GM18505 (cell line): ENCODE measurements at regions not wholly inside any gene's neighbourhood (a gene's known extent, or its start where the extent isn't known, plus 50 kb on each side); places are given as distances from the start of the nearest gene placed in this dataset.
A peak's percentile ranks its signal among the peaks of the same experiment; 100 is the strongest.
"Not testable (repeated sequence)": the region's sequence is repeated elsewhere in the genome, so short reads cannot be mapped to it uniquely, and the experiment has no call there.

Experiments
- ATAC-seq: cut with Tn5 transposase; IDR thresholded peaks from one replicate; pipeline ENCODE4 v1.9.1; 2021; ENCODE audit not compliant: unreplicated experiment
- POLR2A ChIP-seq: IDR thresholded peaks from 4 replicates; pipeline ENCODE4 v1.6.1; 2011; ENCODE audit warnings: borderline replicate concordance; ENCODE audit not compliant: insufficient read depth, insufficient read length; ENCODE audit errors: extremely low read depth

GRCh38 chrX:54615109-54615508, 85.1 kb downstream of the GNL3L start:
- ATAC-seq = no peak
- TF ChIP-seq POLR2A = no peak

GRCh38 chrX:54633641-54634040, 103.6 kb downstream of the GNL3L start:
- no peak for TF ChIP-seq POLR2A
- ATAC-seq = no peak

DNA sequence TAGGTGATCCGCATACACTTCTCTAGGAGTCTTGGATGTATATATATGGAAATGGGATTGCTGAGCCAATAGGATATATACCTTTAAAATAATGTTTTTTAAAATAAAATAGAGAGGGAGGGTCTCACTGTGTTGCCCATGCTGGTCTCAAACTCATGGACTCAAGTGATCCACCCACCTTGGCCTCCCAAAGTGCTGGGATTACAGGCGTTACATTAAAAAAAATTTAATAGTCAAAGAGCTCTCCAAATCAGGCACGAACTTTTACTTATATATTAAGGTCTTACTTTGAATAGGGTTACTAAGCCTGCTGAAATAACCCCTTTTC, 109.0 kb downstream of the GNL3L start:
- TF ChIP-seq POLR2A = no peak
- ATAC-seq = no peak

- peak; percentile 51 for TF ChIP-seq POLR2A
- peak; percentile 90 for ATAC-seq
Measured at GRCh38 chrX:54639346-54640102, 109.5 kb downstream of the GNL3L start.

GRCh38 chrX:54640103-54640690, 110.2 kb downstream of the GNL3L start:
- no peak for ATAC-seq

GRCh38 chrX:54640736-54641135, 110.7 kb downstream of the GNL3L start:
- ATAC-seq = no peak
- TF ChIP-seq POLR2A = no peak

More at GRCh38 chrX:54640103-54640690, 110.2 kb downstream of the GNL3L start:
- no peak for TF ChIP-seq POLR2A

DNA sequence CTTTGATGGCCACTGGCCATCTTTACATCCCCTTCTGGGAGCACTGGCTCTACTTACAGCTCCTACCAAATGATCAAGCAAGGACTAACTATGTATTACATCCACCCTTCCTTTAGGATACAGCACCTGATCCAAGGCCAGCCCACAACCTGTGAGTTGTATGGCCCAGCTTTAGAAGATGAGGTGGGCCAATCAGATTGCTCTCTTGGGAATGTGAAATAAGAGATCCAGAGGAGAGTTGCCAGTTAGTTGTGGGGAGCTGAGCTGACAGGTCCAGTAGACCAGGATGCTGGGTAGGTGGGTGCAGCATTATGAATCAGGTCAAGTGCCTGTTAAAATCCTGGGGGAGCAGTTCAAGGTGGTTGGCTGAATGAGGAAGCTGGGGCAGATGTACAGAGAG, 111.5 kb downstream of the GNL3L start:
- TF ChIP-seq POLR2A = no peak
- ATAC-seq = no peak

GRCh38 chrX:54647607-54648006, 117.6 kb downstream of the GNL3L start:
- ATAC-seq = not testable (repeated sequence)

- no peak for TF ChIP-seq POLR2A
- ATAC-seq = no peak
Measured at GRCh38 chrX:54659547-54659946, 129.5 kb downstream of the GNL3L start.

GRCh38 chrX:54675762-54676161, 122.3 kb downstream of the ITIH6 start:
- ATAC-seq = no peak
- no peak for TF ChIP-seq POLR2A

DNA sequence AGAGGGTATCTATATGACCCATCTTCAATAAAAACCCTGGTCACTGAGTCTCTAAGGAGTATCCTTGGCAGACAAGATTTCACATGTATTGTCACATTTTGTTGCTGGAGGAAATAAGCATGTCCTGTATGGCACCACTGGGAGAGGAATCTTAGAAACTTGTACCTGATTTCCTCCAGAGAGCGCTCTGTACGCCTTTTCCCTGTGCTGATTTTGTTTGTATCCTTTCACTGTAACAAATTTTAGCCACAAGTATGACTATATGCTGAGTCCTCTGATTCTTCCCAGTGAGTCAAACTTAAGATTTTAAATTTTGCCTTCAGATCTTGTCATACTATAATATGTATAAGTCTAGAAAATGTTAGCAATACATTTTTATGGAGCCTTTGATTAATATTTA, 102.8 kb downstream of the ITIH6 start:
- no peak for ATAC-seq
- no peak for TF ChIP-seq POLR2A

DNA sequence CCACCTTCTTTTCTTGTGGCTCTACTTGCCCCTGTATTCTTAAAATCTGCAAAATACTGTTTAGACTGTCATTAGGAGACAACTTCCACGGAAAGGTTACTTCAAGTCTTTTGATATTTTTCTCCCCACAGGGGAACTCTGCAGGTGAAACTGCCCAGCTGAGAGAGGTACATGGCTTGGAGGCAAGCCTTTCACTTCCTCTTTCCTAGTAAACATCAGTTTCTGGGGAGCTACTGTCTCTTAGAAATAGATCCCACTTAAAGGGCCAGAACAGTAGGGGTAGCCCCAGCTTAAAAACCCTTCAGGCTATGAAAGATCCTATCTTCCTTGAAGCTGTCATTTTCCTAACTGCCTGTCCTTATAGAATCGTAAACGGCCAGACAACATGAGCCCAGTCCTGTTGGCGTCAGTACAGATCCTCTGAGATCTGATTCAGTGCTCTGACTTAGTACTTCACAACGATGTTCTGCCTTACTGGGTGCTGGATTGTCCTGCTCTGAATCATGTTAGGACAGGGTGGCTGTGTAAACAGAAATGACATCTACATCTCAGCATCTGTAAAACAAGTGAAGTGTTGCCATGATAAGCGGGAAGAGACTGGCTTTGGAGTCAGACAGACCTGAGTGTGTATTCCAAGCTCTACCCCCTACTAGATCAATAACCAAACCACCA, 102.1 kb downstream of the ITIH6 start:
- ATAC-seq = peak; percentile 100
- TF ChIP-seq POLR2A = no peak
